ENCODE measurements at regions not wholly inside any gene's neighbourhood (a gene's known extent, or its start where the extent isn't known, plus 50 kb on each side); places are given as distances from the start of the nearest gene placed in this dataset.
A peak's percentile ranks its signal among the peaks of the same experiment; 100 is the strongest.

GRCh38 chr13:47521890-47522487, 479.1 kb downstream of the SUCLA2 start:
- H3K4me3 ChIP-seq (ENCODE audit: low read depth, low read length), result no peak overlapping the region

GRCh38 chr13:47519626-47520025, 481.4 kb downstream of the SUCLA2 start:
- Histone ChIP-seq H3K27ac (ENCODE audit: low read depth, low read length) (no peak overlapping the region), H3K27me3 (ENCODE audit: control insufficient read depth, insufficient read depth, low read length) (no peaks in the 10 kb centered on the region), H3K9me3 (ENCODE audit: control insufficient read depth, insufficient read depth, low read length) (peaks cover 2% of the 10 kb centered on the region), H3K4me3 (ENCODE audit: low read depth, low read length) (no peak overlapping the region), H3K36me3 (ENCODE audit: control insufficient read depth, insufficient read depth, low read length) (no peaks in the 10 kb centered on the region), H3K4me1 (ENCODE audit: control insufficient read depth, insufficient read depth, low read length) (no peaks in the 10 kb centered on the region)
- no peak for DNase-seq (ENCODE audit: low read depth in 4 of 6, low spot score in 6 of 6)
- WGBS (ENCODE audit: insufficient coverage), result 100% methylated on average over 1 of the region's 2 CpGs

More at GRCh38 chr13:47521890-47522487, 479.1 kb downstream of the SUCLA2 start:
- H3K9me3 ChIP-seq (ENCODE audit: control insufficient read depth, insufficient read depth, low read length), result no peaks in the 10 kb centered on the region
- no CpG with 5 or more reads among the region's 2 CpGs for WGBS (ENCODE audit: insufficient coverage)
- no peak for DNase-seq (ENCODE audit: low read depth in 4 of 6, low spot score in 6 of 6)
- H3K4me1 ChIP-seq (ENCODE audit: control insufficient read depth, insufficient read depth, low read length), result no peaks in the 10 kb centered on the region
- no peak overlapping the region for H3K27ac ChIP-seq (ENCODE audit: low read depth, low read length)
- H3K27me3 ChIP-seq (ENCODE audit: control insufficient read depth, insufficient read depth, low read length), result no peaks in the 10 kb centered on the region
- no peaks in the 10 kb centered on the region for H3K36me3 ChIP-seq (ENCODE audit: control insufficient read depth, insufficient read depth, low read length)

GRCh38 chr13:47518530-47518929, 482.5 kb downstream of the SUCLA2 start:
- no peak for DNase-seq (ENCODE audit: low read depth in 4 of 6, low spot score in 6 of 6)
- Histone ChIP-seq H3K4me3 (ENCODE audit: low read depth, low read length) (no peak overlapping the region), H3K27me3 (ENCODE audit: control insufficient read depth, insufficient read depth, low read length) (no peaks in the 10 kb centered on the region), H3K9me3 (ENCODE audit: control insufficient read depth, insufficient read depth, low read length) (peaks cover 2% of the 10 kb centered on the region), H3K4me1 (ENCODE audit: control insufficient read depth, insufficient read depth, low read length) (no peaks in the 10 kb centered on the region), H3K36me3 (ENCODE audit: control insufficient read depth, insufficient read depth, low read length) (no peaks in the 10 kb centered on the region), H3K27ac (ENCODE audit: low read depth, low read length) (no peak overlapping the region)
- no CpG with 5 or more reads among the region's 1 CpG for WGBS (ENCODE audit: insufficient coverage)

- no CpG with 5 or more reads among the region's 1 CpG for WGBS (ENCODE audit: insufficient coverage)
Observed at GRCh38 chr13:47511647-47512046, 489.4 kb downstream of the SUCLA2 start.

GRCh38 chr13:47508527-47509228, 492.4 kb downstream of the SUCLA2 start:
- Histone ChIP-seq H3K27ac (ENCODE audit: low read depth, low read length) (no peak overlapping the region), H3K4me1 (ENCODE audit: control insufficient read depth, insufficient read depth, low read length) (no peaks in the 10 kb centered on the region), H3K36me3 (ENCODE audit: control insufficient read depth, insufficient read depth, low read length) (no peaks in the 10 kb centered on the region), H3K9me3 (ENCODE audit: control insufficient read depth, insufficient read depth, low read length) (no peaks in the 10 kb centered on the region), H3K4me3 (ENCODE audit: low read depth, low read length) (no peak overlapping the region), H3K27me3 (ENCODE audit: control insufficient read depth, insufficient read depth, low read length) (no peaks in the 10 kb centered on the region)
- no peak for DNase-seq (ENCODE audit: low read depth in 4 of 6, low spot score in 6 of 6)
- WGBS (ENCODE audit: insufficient coverage), result 94% methylated on average over 3 of the region's 5 CpGs

More at GRCh38 chr13:47511647-47512046, 489.4 kb downstream of the SUCLA2 start:
- no peak for DNase-seq (ENCODE audit: low read depth in 4 of 6, low spot score in 6 of 6)
- no peak overlapping the region for H3K27ac ChIP-seq (ENCODE audit: low read depth, low read length)
- peaks cover 2% of the 10 kb centered on the region for H3K9me3 ChIP-seq (ENCODE audit: control insufficient read depth, insufficient read depth, low read length)
- no peak overlapping the region for H3K4me3 ChIP-seq (ENCODE audit: low read depth, low read length)
- H3K36me3 ChIP-seq (ENCODE audit: control insufficient read depth, insufficient read depth, low read length), result no peaks in the 10 kb centered on the region
- no peaks in the 10 kb centered on the region for H3K4me1 ChIP-seq (ENCODE audit: control insufficient read depth, insufficient read depth, low read length)
- no peaks in the 10 kb centered on the region for H3K27me3 ChIP-seq (ENCODE audit: control insufficient read depth, insufficient read depth, low read length)

GRCh38 chr13:47503475-47503874, 497.6 kb downstream of the SUCLA2 start:
- no CpG with 5 or more reads among the region's 2 CpGs for WGBS (ENCODE audit: insufficient coverage)
- no peak for DNase-seq (ENCODE audit: low read depth in 4 of 6, low spot score in 6 of 6)
- no peak overlapping the region for H3K4me3 ChIP-seq (ENCODE audit: low read depth, low read length)
- H3K36me3 ChIP-seq (ENCODE audit: control insufficient read depth, insufficient read depth, low read length), result no peaks in the 10 kb centered on the region
- no peak overlapping the region for H3K27ac ChIP-seq (ENCODE audit: low read depth, low read length)
- H3K4me1 ChIP-seq (ENCODE audit: control insufficient read depth, insufficient read depth, low read length), result no peaks in the 10 kb centered on the region
- no peaks in the 10 kb centered on the region for H3K9me3 ChIP-seq (ENCODE audit: control insufficient read depth, insufficient read depth, low read length)
- H3K27me3 ChIP-seq (ENCODE audit: control insufficient read depth, insufficient read depth, low read length), result no peaks in the 10 kb centered on the region

GRCh38 chr13:47502166-47502565, 498.9 kb downstream of the SUCLA2 start:
- no CpG with 5 or more reads among the region's 2 CpGs for WGBS (ENCODE audit: insufficient coverage)
- no peak overlapping the region for H3K27ac ChIP-seq (ENCODE audit: low read depth, low read length)
- peak in 1 of 6 donors; percentile 78 for DNase-seq (ENCODE audit: low read depth in 4 of 6, low spot score in 6 of 6)
- no peaks in the 10 kb centered on the region for H3K4me1 ChIP-seq (ENCODE audit: control insufficient read depth, insufficient read depth, low read length)
- H3K36me3 ChIP-seq (ENCODE audit: control insufficient read depth, insufficient read depth, low read length), result no peaks in the 10 kb centered on the region
- no peaks in the 10 kb centered on the region for H3K27me3 ChIP-seq (ENCODE audit: control insufficient read depth, insufficient read depth, low read length)
- no peaks in the 10 kb centered on the region for H3K9me3 ChIP-seq (ENCODE audit: control insufficient read depth, insufficient read depth, low read length)
- no peak overlapping the region for H3K4me3 ChIP-seq (ENCODE audit: low read depth, low read length)

GRCh38 chr13:47499358-47500150, 501.5 kb downstream of the SUCLA2 start:
- Histone ChIP-seq H3K27me3 (ENCODE audit: control insufficient read depth, insufficient read depth, low read length) (no peaks in the 10 kb centered on the region), H3K27ac (ENCODE audit: low read depth, low read length) (no peak overlapping the region)

GRCh38 chr13:47484548-47484947, 516.5 kb downstream of the SUCLA2 start:
- Histone ChIP-seq H3K9me3 (ENCODE audit: control insufficient read depth, insufficient read depth, low read length) (no peaks in the 10 kb centered on the region), H3K36me3 (ENCODE audit: control insufficient read depth, insufficient read depth, low read length) (no peaks in the 10 kb centered on the region), H3K4me1 (ENCODE audit: control insufficient read depth, insufficient read depth, low read length) (no peaks in the 10 kb centered on the region), H3K27ac (ENCODE audit: low read depth, low read length) (no peak overlapping the region), H3K4me3 (ENCODE audit: low read depth, low read length) (no peak overlapping the region), H3K27me3 (ENCODE audit: control insufficient read depth, insufficient read depth, low read length) (no peaks in the 10 kb centered on the region)
- peak in 1 of 6 donors; percentile 34 for DNase-seq (ENCODE audit: low read depth in 4 of 6, low spot score in 6 of 6)
- 56% methylated on average over 1 of the region's 3 CpGs for WGBS (ENCODE audit: insufficient coverage)

More at GRCh38 chr13:47499358-47500150, 501.5 kb downstream of the SUCLA2 start:
- no peaks in the 10 kb centered on the region for H3K36me3 ChIP-seq (ENCODE audit: control insufficient read depth, insufficient read depth, low read length)
- no peaks in the 10 kb centered on the region for H3K9me3 ChIP-seq (ENCODE audit: control insufficient read depth, insufficient read depth, low read length)
- no peaks in the 10 kb centered on the region for H3K4me1 ChIP-seq (ENCODE audit: control insufficient read depth, insufficient read depth, low read length)
- DNase-seq (ENCODE audit: low read depth in 4 of 6, low spot score in 6 of 6), result no peak
- no peak overlapping the region for H3K4me3 ChIP-seq (ENCODE audit: low read depth, low read length)
- 71% methylated on average over 1 of the region's 7 CpGs for WGBS (ENCODE audit: insufficient coverage)
